Motor neuron (in vitro differentiated cells): ENCODE measurements at regions not wholly inside any gene's neighbourhood (a gene's known extent, or its start where the extent isn't known, plus 50 kb on each side); places are given as distances from the start of the nearest gene placed in this dataset.

Experiments used
- ATAC-seq, 8 experiments: fragments of 200-7000 bp; cut with Tn5 transposase; replicated peaks in 6 of 8; 2 replicates each; pipeline ENCODE4 v1.8.0; 2021; ENCODE audit warnings: mild to moderate bottlenecking in 8 of 8, moderate library complexity in 8 of 8
- H3K27ac ChIP-seq, 2 donors: fragments of 250-450 bp; sonication (Bioruptor Pico); 2 replicates each; pipeline ENCODE4 v1.9.0; 2021; ENCODE audit warnings: antibody characterized with exemption in 2 of 2, mild to moderate bottlenecking in 2 of 2, moderate library complexity in 1 of 2
- H3K4me1 ChIP-seq, 2 donors: fragments of 250-450 bp; sonication (Bioruptor Pico); replicated peaks in 1 of 2; 2 replicates each; pipeline ENCODE4 v1.6.1; 2021; ENCODE audit warnings: antibody characterized with exemption in 2 of 2, mild to moderate bottlenecking in 2 of 2, moderate library complexity in 1 of 2
- H3K4me3 ChIP-seq, 5 donors: fragments of 250-450 bp; sonication (Bioruptor Pico); 2 replicates each; pipeline ENCODE4 v1.9.0; 2021; ENCODE audit warnings: antibody characterized with exemption in 5 of 5, mild to moderate bottlenecking in 5 of 5, moderate library complexity in 4 of 5
- WGBS, 10 experiments: fragments of 450-650 bp; shearing (Covaris generic); methylation state at CpG; one replicate each; pipeline ENCODE4 v1.0.0; 2022; 5-methylcytosine and 5-hydroxymethylcytosine counted together
- in situ Hi-C, 9 experiments: fragments of 400-800 bp; cut with MboI; loops; one replicate each; pipeline ENCODE4 v1.15.0; 2021; ENCODE audit warnings: low sequenced_read_pairs in 9 of 9, low pct_unique_long_range_greater_than_20kb in 2 of 9; ENCODE audit not compliant: unreplicated experiment in 9 of 9

DNA sequence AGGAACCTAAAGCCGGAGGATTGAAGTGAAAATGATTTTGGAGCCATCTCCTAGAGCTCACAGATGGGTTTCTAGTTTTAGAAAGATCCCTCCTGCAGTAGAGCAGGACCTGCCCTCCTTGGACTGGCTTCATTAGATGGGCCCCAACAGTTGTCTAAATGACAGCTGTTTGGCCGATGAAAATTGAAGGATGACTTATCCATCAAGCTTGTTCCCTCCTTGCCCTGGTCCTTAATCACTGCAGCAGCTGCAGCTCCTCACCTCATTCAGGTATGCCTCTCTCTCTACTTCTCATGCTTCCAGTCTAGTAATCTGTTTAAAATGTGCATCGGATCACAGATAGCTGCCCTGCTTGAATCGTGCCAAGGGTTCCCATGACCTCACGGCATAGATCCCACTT lies 677.6 kb downstream of the BCL11A start:
- in situ Hi-C loops, result no loop called here
- 20 to 100% (median 90%) methylated on average over 1 to 2 of the region's 5 CpGs; no CpG with 5 or more reads in 3 of the 10 experiments for WGBS, 10 experiments
- Histone ChIP-seq H3K4me1 (peaks cover 17 to 20% of the 10 kb centered on the region in 2 donors), H3K27ac (no peak overlapping the region), H3K4me3 (no peak overlapping the region)
- no peak for ATAC-seq

DNA sequence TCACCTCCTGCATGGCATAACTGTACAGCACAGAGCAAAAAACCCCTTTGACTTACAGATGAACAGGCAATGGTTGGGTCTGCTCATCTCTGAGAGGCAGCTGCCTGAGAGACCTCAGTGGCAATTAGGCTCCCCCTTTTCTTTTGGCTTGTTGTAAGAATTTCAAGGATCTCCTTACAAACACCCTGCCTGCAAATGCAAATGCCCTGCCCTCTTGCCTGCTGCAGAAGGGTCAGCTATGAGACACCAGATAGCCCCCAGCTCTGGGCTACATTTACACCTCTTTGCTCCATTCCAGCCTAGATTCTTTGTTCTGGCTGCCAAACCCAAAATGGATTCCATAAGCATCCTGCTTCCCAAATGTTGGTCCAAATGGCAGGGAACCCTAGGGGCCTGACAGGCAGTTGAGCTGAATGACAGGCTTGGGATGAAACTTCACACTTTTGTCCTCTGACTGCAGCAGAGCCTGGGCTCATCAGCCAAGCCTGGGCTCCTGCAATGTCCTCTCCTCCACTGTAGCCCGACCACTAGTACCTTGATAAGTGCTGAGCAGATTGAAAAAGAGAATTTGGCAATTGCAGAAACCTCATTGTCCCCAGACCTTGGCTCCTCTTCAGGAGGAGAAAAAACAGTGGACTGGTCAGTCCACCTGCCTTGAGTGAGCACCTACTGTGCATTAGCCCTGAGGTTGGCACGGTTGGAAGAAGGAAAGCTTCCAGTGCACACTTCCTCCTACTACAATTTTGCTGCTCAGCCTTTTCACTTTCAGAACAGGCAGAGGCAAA lies 678.3 kb downstream of the BCL11A start:
- ATAC-seq, result no peak
- no peak overlapping the region for H3K4me3 ChIP-seq
- H3K4me1 ChIP-seq, result peaks cover 16 to 17% of the 10 kb centered on the region in 2 donors
- in situ Hi-C loops, result no loop called here
- 0 to 100% (median 53%) methylated on average over 1 to 2 of the region's 2 CpGs; no CpG with 5 or more reads in 5 of the 10 experiments for WGBS, 10 experiments
- H3K27ac ChIP-seq, result no peak overlapping the region

DNA sequence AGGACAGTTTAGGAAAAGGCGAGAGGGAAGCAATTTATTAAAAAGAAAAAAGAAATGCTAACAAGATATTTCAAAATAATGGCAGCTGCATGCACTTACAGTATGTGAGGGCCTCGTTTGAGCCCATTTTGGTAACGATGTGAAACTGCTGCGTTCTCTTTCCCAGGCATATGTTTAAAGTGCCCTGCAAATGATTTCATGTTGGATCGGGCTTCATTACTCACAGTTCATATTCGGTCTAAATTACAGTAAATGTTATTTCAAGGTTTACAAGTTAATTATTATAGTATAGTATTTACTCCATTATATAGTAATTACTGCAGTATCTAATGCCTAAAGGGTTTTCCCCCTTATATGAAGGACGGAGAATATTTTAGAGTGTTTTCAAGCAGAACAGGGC lies 679.1 kb downstream of the BCL11A start:
- in situ Hi-C loops, result no loop called here
- ATAC-seq, result no peak
- H3K4me1 ChIP-seq, result peaks cover 8 to 9% of the 10 kb centered on the region in 2 donors

DNA sequence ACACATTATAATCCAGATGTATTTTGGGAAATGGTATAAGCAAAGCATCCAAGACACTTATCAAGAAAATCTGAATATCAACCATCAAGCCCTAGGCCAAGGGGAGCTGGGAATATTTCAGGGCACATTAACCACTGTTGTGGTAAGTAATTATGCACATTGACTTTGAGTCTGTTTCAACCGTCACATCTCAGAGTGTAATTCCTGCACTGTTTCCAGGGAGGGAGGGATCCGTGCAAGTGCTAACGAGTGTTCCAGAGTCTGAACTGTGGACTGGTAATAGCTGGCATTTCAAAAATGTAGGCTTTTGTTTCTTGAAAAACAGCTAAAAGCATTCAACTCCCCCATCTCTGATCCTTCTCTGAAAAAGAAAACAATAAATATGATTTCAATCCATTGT lies 681.6 kb downstream of the BCL11A start:
- Histone ChIP-seq H3K27ac (no peak overlapping the region), H3K4me1 (peaks cover 4 to 5% of the 10 kb centered on the region in 2 donors), H3K4me3 (no peak overlapping the region)
- in situ Hi-C loops, result no loop called here
- peak in 3 of 8 experiments; percentile 40 to 81 (median 73) for ATAC-seq
- 0 to 90% (median 36%) methylated on average over 1 to 3 of the region's 3 CpGs; no CpG with 5 or more reads in 4 of the 10 experiments for WGBS, 10 experiments

More for the DNA sequence above, 679.1 kb downstream of the BCL11A start:
- 10 to 90% (median 72%) methylated on average over 2 to 7 of the region's 7 CpGs for WGBS, 10 experiments
- H3K27ac ChIP-seq, result no peak overlapping the region
- H3K4me3 ChIP-seq, result no peak overlapping the region

DNA sequence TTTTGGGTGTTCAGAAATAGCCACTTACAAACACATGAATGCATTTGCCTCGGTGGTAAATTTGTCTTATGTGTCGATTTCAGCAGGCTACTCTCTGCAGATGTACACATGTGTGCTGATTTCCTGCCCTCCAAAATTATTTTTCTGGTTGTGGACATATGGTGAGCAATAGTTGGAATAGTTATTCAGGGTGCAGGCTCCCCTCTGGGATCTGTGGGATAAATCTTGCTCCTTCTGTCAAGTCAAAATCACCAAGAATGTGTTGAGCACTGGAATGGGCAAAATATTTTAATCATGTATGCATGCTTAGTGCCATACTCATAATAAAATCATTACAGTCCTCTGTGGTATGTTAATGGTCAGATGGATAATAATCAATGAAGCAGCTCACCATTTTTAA lies 684.5 kb downstream of the BCL11A start:
- ATAC-seq, result no peak
- whole genome bisulfite sequencing, 10 experiments, result 0 to 78% (median 0%) methylated on average over 2 of the region's 2 CpGs; no CpG with 5 or more reads in 6 of the 10 experiments
- in situ Hi-C loops, result no loop called here
- Histone ChIP-seq H3K27ac (no peak overlapping the region), H3K4me1 (peaks cover 4 to 5% of the 10 kb centered on the region in 2 donors), H3K4me3 (no peak overlapping the region)

DNA sequence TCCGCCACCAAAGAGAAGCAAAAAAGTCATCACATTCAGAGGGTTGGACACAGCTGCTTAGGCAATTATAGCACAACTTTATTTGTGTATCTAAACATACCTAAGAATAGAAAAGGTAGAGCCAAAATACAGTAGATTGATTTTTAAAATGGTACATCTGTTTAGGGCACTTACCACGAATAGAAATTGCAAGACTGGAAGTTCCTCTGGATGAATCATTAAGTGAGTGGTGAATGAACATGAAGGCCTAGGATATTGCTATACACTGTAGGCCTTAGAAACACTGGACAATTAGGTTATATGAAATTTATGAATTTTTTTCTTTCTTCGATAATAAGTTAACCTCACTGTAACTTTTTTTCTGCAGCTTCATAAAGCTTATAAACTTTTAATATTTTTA lies 687.0 kb downstream of the BCL11A start:
- no peak overlapping the region for H3K27ac ChIP-seq
- 17 to 100% (median 79%) methylated on average over 1 to 3 of the region's 3 CpGs for WGBS, 10 experiments
- H3K4me3 ChIP-seq, result no peak overlapping the region
- H3K4me1 ChIP-seq, result peaks cover 0 to 5% of the 10 kb centered on the region in 2 donors
- ATAC-seq, result no peak
- in situ Hi-C loops, result no loop called here

DNA sequence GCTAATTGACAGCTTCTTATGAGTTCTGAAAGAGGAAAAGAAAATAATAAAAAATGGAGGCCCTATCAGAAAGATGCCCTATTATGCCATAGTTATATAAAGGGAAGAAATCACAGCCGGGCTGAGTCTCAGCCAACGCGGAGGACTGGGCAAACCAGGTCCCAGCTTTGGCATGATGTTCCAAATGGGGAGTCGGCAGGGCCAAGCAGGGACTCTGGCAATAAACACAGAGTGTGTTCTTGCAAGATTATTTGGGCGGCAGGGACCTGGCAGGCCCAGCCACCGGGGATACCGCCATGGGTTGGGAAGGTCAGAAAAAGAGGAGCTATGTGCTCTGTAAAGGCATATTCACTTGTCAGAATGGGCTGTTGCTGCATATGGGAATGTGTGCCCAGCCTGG lies 694.9 kb downstream of the BCL11A start:
- no peak overlapping the region for H3K4me3 ChIP-seq
- 20 to 100% (median 84%) methylated on average over 1 to 7 of the region's 7 CpGs; no CpG with 5 or more reads in 5 of the 10 experiments for WGBS, 10 experiments
- H3K4me1 ChIP-seq, result no peaks in the 10 kb centered on the region
- in situ Hi-C loops, result no loop called here
- ATAC-seq, result no peak
- H3K27ac ChIP-seq, result no peak overlapping the region

DNA sequence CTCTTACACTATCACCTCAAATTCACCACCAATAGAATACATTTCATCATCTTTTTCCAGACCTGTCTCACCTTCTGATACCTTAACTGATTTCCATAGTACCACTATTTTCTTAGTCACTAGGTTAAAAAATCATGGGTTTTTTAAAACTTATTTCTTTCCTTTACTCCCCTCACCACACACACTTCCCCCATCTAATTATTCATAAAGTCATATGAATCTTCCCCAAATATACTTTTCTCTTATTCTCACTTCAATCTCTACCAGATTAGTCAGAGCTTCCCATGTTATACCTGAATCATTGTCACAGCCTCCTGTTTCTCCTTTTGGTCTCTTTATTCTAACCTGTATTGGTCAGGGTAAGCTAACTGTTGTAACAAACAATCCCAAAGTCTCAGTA lies 696.3 kb downstream of the BCL11A start:
- no peak overlapping the region for H3K4me3 ChIP-seq
- ATAC-seq, result no peak
- no peak overlapping the region for H3K27ac ChIP-seq
- H3K4me1 ChIP-seq, result peaks cover 0 to 4% of the 10 kb centered on the region in 2 donors
- in situ Hi-C loops, result no loop called here

DNA sequence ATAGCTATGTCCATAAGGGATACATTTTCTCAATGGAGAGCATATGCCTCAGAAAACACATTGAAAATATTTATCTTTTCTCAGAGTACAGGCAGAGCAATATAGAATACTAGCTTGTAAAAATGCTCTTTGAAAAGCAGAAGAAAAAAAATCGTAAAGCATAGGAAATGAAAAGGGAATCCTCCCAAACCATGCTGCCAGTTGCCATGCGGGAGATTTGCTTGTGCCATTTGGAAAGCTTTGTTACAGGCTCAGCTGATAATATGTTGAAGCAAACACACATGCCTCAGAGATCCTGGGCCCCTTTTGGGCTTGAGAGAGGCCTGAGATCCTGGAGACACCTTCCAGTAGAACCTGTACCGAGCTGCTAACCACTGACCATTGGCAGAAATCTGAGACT lies 697.1 kb downstream of the BCL11A start:
- H3K27ac ChIP-seq, result no peak overlapping the region
- in situ Hi-C loops, result no loop called here
- ATAC-seq, result no peak
- no peak overlapping the region for H3K4me3 ChIP-seq
- 0 to 100% (median 83%) methylated on average over 1 to 3 of the region's 3 CpGs; no CpG with 5 or more reads in 3 of the 10 experiments for WGBS, 10 experiments
- peaks cover 0 to 4% of the 10 kb centered on the region in 2 donors for H3K4me1 ChIP-seq

DNA sequence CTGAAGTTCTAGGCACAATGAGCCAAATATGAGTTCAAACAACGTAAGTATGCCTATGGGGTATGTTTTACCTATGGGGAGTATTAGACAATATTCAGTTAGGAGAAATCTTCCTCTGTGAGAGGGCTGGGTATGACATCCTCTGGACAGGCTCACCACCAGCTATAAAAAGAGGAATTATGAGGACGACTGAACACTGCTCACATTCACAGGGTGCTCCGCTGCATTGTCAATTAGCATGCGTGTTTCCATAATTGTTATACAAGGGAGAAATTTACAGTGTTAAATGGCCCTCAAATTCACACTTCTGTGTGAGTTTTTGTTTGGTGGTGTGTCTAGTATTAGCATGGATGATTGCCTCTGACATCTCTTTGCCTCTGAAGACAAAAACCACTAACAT lies 700.4 kb downstream of the BCL11A start:
- Histone ChIP-seq H3K4me1 (peaks cover 3 to 11% of the 10 kb centered on the region in 2 donors), H3K27ac (no peak overlapping the region), H3K4me3 (no peak overlapping the region)
- in situ Hi-C loops, result no loop called here
- WGBS, 10 experiments, result 0 to 100% (median 66%) methylated on average over 1 to 4 of the region's 4 CpGs; no CpG with 5 or more reads in 1 of the 10 experiments
- peak in 3 of 8 experiments; percentile 63 to 74 (median 65) for ATAC-seq

DNA sequence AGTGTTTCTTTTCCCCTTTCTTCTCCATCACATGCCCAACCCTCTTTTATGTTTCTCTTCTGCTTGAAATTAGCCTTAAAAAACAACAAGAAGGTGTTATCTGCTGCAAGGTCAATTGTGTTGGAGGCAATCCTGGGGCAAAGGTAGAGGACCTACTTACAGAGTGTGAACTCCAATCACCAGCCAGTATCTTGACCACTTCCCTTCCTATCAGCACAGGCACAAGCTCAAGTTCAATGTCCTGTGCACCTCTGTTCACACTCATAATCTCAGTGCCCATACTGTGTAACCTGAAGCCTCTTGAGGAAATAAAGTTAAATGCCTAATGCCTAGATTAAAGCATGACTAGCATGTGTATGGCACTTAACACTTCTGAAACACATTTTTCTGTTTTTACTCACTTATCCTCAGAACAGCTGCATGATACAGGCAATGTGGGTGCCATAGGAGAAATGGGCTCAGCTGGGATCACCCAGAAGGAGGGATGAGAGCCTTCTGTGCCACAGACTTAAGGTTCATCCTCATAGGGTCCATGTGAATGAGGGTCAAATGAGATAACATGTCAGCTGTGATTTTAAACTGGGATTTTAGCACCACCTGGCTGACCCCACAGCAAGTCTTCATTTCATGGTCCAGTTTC lies 701.5 kb downstream of the BCL11A start:
- H3K4me3 ChIP-seq, result no peak overlapping the region
- ATAC-seq, result no peak
- in situ Hi-C loops, result no loop called here
- no peak overlapping the region for H3K27ac ChIP-seq
- peaks cover 3 to 11% of the 10 kb centered on the region in 2 donors for H3K4me1 ChIP-seq

DNA sequence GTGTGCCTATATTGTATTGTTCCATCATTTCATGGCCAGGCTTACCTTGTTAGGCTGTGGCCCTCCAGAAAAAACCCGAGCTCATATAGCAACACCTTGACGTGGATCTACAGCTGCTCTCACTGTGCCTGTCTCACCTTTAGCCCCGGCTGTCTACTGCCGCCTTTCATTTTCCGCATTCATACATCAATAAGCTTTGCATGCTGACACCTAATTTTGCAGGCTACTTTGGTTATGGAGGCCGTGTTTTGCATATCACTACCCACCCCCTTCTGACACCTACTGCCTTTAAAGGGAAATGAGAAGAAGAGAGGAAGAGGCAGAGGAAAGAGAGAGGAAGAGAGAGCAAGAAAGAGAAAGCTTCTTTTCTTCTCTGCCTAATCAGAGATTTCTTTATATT lies 702.9 kb downstream of the BCL11A start:
- H3K4me1 ChIP-seq, result peaks cover 3 to 11% of the 10 kb centered on the region in 2 donors
- no peak overlapping the region for H3K27ac ChIP-seq
- ATAC-seq, result no peak
- no peak overlapping the region for H3K4me3 ChIP-seq
- in situ Hi-C loops, result no loop called here
- WGBS, 10 experiments, result 52 to 100% (median 78%) methylated on average over 1 to 6 of the region's 6 CpGs; no CpG with 5 or more reads in 4 of the 10 experiments

DNA sequence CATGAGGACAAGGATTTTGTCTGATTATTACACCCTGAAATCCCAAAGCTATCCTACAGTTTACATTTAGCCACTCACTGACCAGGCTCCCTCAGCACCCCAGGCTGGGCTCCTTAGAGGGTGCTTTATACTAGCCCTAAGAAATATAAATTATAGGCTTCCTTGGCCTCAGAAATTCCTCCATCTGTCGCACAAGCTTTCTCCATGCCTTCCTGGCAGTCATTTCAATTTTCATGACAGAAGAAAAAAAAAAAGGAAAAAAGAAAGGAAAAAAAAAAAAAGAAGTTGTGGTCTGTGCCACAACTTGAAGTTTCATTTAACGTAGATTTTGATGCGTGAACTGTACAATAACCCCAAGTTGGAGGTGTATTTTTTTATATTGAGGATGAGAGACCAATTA lies 719.5 kb downstream of the BCL11A start:
- in situ Hi-C loops, result no loop called here
- Histone ChIP-seq H3K4me3 (no peak overlapping the region), H3K4me1 (peaks cover 0 to 4% of the 10 kb centered on the region in 2 donors), H3K27ac (no peak overlapping the region)
- ATAC-seq, result no peak
- WGBS, 10 experiments, result 0 to 100% (median 80%) methylated on average over 1 to 3 of the region's 3 CpGs
